WERI-Rb-1 (cell line): ENCODE measurements at regions not wholly inside any gene's neighbourhood (a gene's known extent, or its start where the extent isn't known, plus 50 kb on each side); places are given as distances from the start of the nearest gene placed in this dataset.
"Not testable (repeated sequence)": the region's sequence is repeated elsewhere in the genome, so short reads cannot be mapped to it uniquely, and the experiment has no call there.

Source experiments
- DNase-seq: peaks from one replicate; pipeline ENCODE4 v3.0.0-alpha.2; 2020
- H3K27ac ChIP-seq: fragments of 250-450 bp; sonication (Bioruptor Pico); 2 replicates; pipeline ENCODE4 v1.5.1; 2020; ENCODE audit warnings: mild to moderate bottlenecking, moderate library complexity
- H3K27me3 ChIP-seq: fragments of 250-450 bp; sonication (Bioruptor Pico); 2 replicates; pipeline ENCODE4 v1.5.1; 2021; ENCODE audit warnings: mild to moderate bottlenecking, low read depth, moderate library complexity; ENCODE audit not compliant: insufficient read depth, severe bottlenecking
- H3K36me3 ChIP-seq: fragments of 250-450 bp; sonication (Bioruptor Pico); 2 replicates; pipeline ENCODE4 v1.5.1; 2020; ENCODE audit warnings: mild to moderate bottlenecking, moderate library complexity
- H3K4me3 ChIP-seq: 2 replicates; pipeline ENCODE4 v1.5.1; 2011; ENCODE audit warnings: low read depth, mild to moderate bottlenecking, control low read depth, low read length
- H3K9me3 ChIP-seq: fragments of 250-450 bp; sonication (Bioruptor Pico); 2 replicates; pipeline ENCODE4 v1.5.1; 2021; ENCODE audit warnings: mild to moderate bottlenecking, moderate library complexity; ENCODE audit not compliant: severe bottlenecking
- TF ChIP-seq, protein P1 (sequence below): IDR thresholded peaks from 2 replicates; pipeline ENCODE4 v1.5.1; 2011; ENCODE audit warnings: low read depth, mild to moderate bottlenecking, control low read depth, inconsistent platforms, low read length

DNA sequence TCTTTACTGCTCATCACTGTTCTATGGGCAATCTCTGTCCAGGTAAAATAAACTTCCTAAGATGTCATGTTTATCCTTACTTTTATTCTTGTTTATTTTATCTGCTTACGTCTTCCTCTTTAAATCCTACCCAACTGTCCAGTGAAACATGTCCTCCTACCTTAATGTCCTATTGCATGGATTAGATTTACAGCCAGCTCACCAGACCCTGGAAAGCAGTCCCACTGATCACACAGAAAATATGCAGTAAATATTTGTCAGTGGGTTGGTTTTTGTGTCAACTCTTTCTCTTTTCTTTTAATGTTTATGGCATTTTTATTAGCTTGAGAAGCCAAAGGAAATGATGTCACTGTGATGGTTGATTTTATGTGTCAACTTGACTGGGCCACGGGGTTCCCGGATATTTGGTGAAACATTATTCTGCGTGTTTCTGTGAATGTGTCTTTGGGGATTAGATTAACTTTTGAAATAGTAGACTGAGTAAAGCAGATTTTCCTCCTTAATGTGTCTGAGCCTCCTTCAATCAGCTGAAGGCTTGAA lies 258.3 kb downstream of the SRGAP2C start:
- peak; percentile 12 for DNase-seq
- H3K9me3 ChIP-seq, result peaks cover 5% of the 10 kb centered on the region
- H3K27ac ChIP-seq, result peak overlapping the region; percentile 23
- no peaks in the 10 kb centered on the region for H3K27me3 ChIP-seq
- H3K36me3 ChIP-seq, result no peaks in the 10 kb centered on the region
- no peak overlapping the region for H3K4me3 ChIP-seq
- TF ChIP-seq, protein P1, sequence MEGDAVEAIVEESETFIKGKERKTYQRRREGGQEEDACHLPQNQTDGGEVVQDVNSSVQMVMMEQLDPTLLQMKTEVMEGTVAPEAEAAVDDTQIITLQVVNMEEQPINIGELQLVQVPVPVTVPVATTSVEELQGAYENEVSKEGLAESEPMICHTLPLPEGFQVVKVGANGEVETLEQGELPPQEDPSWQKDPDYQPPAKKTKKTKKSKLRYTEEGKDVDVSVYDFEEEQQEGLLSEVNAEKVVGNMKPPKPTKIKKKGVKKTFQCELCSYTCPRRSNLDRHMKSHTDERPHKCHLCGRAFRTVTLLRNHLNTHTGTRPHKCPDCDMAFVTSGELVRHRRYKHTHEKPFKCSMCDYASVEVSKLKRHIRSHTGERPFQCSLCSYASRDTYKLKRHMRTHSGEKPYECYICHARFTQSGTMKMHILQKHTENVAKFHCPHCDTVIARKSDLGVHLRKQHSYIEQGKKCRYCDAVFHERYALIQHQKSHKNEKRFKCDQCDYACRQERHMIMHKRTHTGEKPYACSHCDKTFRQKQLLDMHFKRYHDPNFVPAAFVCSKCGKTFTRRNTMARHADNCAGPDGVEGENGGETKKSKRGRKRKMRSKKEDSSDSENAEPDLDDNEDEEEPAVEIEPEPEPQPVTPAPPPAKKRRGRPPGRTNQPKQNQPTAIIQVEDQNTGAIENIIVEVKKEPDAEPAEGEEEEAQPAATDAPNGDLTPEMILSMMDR, result no peak

DNA sequence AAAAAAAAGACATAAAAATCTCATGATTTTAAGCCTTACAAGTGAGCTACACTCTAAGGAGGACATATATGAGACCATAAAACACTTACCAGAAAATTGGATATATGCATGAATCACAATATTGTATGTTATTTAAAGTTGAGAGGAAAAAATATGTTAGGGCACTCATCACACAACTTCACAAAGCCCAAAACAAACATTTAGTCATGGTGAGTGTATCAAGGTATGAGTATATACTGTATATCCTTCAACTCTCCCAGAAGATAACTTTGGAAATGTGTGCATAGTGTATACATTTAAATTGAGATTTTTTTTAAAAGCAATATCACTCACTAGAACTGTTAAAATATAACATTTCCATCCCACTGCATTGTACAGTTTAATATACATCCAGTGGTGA lies 259.3 kb downstream of the SRGAP2C start:
- DNase-seq, result no peak
- H3K36me3 ChIP-seq, result no peaks in the 10 kb centered on the region
- TF ChIP-seq, protein P1, result no peak
- no peak overlapping the region for H3K27ac ChIP-seq
- no peaks in the 10 kb centered on the region for H3K27me3 ChIP-seq
- no peak overlapping the region for H3K4me3 ChIP-seq
- peaks cover 5% of the 10 kb centered on the region for H3K9me3 ChIP-seq

DNA sequence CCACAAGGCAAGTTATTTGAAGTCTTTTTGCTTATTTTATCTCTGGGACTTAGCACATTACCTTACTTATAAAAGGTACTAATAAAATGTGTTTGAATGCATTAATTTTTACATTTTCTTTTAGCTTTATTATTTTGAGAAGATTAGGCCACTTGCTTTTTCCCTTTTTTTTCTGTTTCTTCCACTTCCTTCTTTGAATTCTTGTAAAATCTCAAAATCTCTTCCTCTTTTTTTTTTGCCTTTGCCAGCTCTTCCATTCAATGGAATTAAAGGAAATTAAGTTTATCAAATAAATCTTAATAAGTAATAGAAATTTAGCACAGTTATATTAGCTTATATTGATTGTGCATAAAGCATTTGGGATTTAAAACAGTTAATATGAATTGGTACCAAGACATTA lies 260.9 kb downstream of the SRGAP2C start:
- TF ChIP-seq, protein P1, result no peak
- DNase-seq, result no peak
- H3K27ac ChIP-seq, result no peak overlapping the region
- H3K36me3 ChIP-seq, result no peaks in the 10 kb centered on the region
- H3K4me3 ChIP-seq, result no peak overlapping the region
- H3K9me3 ChIP-seq, result peaks cover 5% of the 10 kb centered on the region
- no peaks in the 10 kb centered on the region for H3K27me3 ChIP-seq

DNA sequence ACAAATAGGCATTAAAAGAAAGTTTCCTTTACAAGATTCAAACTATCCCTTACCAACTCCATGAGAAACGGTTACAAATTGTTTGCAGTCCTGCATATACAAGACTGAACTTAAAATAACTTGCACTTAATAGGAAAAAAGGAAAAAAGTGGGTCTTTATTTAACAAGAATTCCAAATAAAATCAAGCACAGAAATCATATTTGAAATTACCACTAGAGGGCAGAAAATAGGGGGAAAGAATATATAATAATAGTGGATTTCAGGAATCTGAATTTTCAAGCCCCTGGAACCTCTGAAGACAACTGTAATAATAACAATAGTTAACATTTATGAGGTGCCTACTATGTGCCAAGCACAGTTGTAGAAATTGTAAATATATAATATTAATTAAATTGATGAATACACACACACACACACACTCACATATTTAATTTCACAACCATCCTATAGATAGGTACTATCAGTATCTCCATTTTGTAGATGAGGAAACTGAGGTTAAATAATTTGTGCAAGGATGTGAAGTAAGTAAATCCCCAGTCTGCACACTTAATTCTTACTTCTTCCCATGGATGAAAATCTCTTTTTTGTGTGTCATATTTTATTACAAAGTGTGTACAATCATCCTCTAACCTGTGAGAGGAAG lies 262.6 kb downstream of the SRGAP2C start:
- not testable (repeated sequence) for H3K4me3 ChIP-seq, H3K36me3 ChIP-seq, H3K9me3 ChIP-seq, H3K27me3 ChIP-seq, DNase-seq, H3K27ac ChIP-seq

DNA sequence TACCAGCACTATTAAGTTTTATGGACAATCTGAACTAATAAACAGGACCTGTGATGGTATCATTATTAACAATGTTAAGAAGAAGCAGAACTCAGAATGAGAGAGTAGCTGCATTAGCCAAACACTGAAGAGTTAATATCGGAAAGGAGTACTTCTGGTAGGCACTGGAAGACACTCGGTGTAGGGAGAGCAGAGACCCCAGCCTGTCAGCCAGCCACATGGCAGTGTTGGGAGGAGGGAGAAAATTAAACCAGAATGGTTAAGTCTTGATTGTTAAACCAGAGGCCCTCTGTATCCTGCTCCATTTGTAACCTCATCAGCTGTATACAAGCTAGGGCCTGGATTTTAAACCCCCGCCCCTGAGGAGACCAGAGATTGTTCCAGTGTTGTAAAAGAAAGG lies 263.3 kb downstream of the SRGAP2C start:
- not testable (repeated sequence) for H3K27ac ChIP-seq, H3K36me3 ChIP-seq, H3K9me3 ChIP-seq, DNase-seq, H3K27me3 ChIP-seq, H3K4me3 ChIP-seq

DNA sequence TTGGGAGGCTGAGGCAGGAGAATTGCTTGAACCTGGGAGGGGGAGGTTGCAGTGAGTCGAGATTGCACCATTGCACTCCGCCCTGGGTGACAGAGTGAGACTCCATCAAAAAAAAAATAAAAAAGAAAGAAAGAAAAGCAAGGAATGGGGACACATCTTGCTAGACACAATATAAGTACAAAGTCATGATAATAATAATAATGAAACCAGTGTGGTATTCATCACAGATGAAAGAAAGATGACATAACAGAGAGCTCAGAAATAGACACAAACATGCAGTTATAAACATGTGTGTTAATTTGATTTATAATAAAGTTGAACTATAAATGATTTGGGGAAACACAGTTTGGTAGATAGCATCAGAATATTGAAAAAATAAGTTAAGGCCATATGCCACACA lies 264.1 kb downstream of the SRGAP2C start:
- DNase-seq, result no peak
- H3K36me3 ChIP-seq, result no peaks in the 10 kb centered on the region
- TF ChIP-seq, protein P1, result no peak
- no peak overlapping the region for H3K4me3 ChIP-seq
- H3K9me3 ChIP-seq, result peaks cover 3% of the 10 kb centered on the region
- no peak overlapping the region for H3K27ac ChIP-seq
- H3K27me3 ChIP-seq, result no peaks in the 10 kb centered on the region

DNA sequence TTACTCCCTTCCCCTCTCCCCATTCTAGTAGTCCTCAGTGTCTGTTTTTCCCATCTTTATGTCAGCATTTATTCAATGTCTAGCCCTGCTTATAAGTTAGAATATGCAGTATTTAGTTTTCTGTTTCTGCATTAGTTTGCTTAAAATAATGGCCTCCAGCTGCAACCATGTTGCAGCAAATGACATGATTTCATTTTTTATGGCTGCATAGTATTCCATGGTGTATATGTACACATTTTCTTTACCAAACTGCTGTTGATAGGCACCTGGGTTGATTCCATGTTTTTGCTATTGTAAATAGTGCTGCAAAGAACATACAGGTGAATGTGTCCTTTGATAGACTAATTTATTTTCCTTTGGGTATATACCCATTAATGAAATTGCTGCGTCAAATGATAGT lies 267.7 kb downstream of the SRGAP2C start:
- Histone ChIP-seq H3K9me3 (peaks cover 3% of the 10 kb centered on the region), H3K27me3 (no peaks in the 10 kb centered on the region), H3K4me3 (no peak overlapping the region), H3K27ac (no peak overlapping the region), H3K36me3 (no peaks in the 10 kb centered on the region)
- no peak for DNase-seq
- TF ChIP-seq, protein P1, result no peak
